HL-60 (cell line): ENCODE measurements at regions not wholly inside any gene's neighbourhood (a gene's known extent, or its start where the extent isn't known, plus 50 kb on each side); places are given as distances from the start of the nearest gene placed in this dataset.
A peak's percentile ranks its signal among the peaks of the same experiment; 100 is the strongest.

Source experiments
- DNase-seq, 2 experiments: peaks; one replicate each; pipeline ENCODE4 v3.0.0-alpha.2; 2010 to 2020; ENCODE audit warnings: low read depth in 1 of 2, low spot score in 1 of 2
- H3K27ac ChIP-seq: fragments of 250-450 bp; sonication (Bioruptor Pico); replicated peaks from 2 replicates; pipeline ENCODE4 v1.5.1; 2020; ENCODE audit warnings: mild to moderate bottlenecking, moderate library complexity
- H3K27me3 ChIP-seq: fragments of 250-450 bp; sonication (Bioruptor Pico); 2 replicates; pipeline ENCODE4 v1.5.1; 2021; ENCODE audit warnings: mild to moderate bottlenecking, moderate library complexity; ENCODE audit not compliant: insufficient read depth, poor library complexity, severe bottlenecking
- H3K4me3 ChIP-seq: replicated peaks from 2 replicates; pipeline ENCODE4 v1.5.1; 2011; ENCODE audit warnings: mild to moderate bottlenecking, control low read depth, low read length; ENCODE audit not compliant: insufficient read depth
- GABPA ChIP-seq: IDR thresholded peaks from 2 replicates; pipeline ENCODE4 v1.6.1; 2012; ENCODE audit warnings: low read depth
- POLR2AphosphoS5 ChIP-seq: IDR thresholded peaks from 2 replicates; pipeline ENCODE4 v1.6.1; 2012; ENCODE audit warnings: low read depth
- SPI1 ChIP-seq: IDR thresholded peaks from 2 replicates; pipeline ENCODE4 v1.6.1; 2012; ENCODE audit warnings: low read depth, mild to moderate bottlenecking, borderline replicate concordance
- TF ChIP-seq, protein P1 (sequence below): IDR thresholded peaks from 2 replicates; pipeline ENCODE4 v1.6.1; 2012; ENCODE audit warnings: low read depth; ENCODE audit not compliant: insufficient replicate concordance
- TF ChIP-seq, protein P2 (sequence below): IDR thresholded peaks from one replicate; pipeline ENCODE4 v1.5.1; 2011; ENCODE audit warnings: low read length, control low read depth, inconsistent platforms; ENCODE audit not compliant: insufficient read depth

DNA sequence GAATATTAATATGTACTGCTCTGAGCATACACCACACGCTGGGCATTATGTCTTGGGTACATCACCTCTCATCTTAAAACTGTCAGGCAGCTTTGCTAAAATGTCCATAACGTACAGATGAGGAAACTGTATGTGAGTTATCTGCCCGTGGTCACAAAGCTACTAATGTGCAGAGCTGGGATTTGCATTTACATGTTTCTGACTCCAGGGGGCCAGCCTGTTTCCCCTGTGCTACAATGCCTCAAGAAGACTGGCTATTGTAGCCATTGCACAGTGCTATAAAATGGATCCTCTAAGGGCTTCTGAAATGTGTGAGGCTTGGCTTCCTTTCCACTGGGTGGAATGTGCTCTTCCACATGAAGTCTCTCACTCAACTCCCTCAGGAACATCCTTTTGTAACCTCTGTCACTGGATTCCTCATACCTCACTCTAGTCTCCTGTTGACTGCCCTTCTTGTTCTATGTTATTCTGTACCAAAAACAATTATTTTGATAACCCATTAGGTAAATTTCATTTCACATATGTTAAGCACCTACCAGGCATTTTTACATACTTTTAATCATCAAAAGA, 95.6 kb upstream of the HTR2A start:
- Histone ChIP-seq H3K27me3 (no peaks in the 10 kb centered on the region), H3K4me3 (no peak overlapping the region), H3K27ac (no peak overlapping the region)
- no peak for TF ChIP-seq SPI1
- TF ChIP-seq, protein P1, sequence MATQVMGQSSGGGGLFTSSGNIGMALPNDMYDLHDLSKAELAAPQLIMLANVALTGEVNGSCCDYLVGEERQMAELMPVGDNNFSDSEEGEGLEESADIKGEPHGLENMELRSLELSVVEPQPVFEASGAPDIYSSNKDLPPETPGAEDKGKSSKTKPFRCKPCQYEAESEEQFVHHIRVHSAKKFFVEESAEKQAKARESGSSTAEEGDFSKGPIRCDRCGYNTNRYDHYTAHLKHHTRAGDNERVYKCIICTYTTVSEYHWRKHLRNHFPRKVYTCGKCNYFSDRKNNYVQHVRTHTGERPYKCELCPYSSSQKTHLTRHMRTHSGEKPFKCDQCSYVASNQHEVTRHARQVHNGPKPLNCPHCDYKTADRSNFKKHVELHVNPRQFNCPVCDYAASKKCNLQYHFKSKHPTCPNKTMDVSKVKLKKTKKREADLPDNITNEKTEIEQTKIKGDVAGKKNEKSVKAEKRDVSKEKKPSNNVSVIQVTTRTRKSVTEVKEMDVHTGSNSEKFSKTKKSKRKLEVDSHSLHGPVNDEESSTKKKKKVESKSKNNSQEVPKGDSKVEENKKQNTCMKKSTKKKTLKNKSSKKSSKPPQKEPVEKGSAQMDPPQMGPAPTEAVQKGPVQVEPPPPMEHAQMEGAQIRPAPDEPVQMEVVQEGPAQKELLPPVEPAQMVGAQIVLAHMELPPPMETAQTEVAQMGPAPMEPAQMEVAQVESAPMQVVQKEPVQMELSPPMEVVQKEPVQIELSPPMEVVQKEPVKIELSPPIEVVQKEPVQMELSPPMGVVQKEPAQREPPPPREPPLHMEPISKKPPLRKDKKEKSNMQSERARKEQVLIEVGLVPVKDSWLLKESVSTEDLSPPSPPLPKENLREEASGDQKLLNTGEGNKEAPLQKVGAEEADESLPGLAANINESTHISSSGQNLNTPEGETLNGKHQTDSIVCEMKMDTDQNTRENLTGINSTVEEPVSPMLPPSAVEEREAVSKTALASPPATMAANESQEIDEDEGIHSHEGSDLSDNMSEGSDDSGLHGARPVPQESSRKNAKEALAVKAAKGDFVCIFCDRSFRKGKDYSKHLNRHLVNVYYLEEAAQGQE = no peak
- TF ChIP-seq POLR2AphosphoS5 = no peak
- no peak for TF ChIP-seq GABPA
- TF ChIP-seq, protein P2, sequence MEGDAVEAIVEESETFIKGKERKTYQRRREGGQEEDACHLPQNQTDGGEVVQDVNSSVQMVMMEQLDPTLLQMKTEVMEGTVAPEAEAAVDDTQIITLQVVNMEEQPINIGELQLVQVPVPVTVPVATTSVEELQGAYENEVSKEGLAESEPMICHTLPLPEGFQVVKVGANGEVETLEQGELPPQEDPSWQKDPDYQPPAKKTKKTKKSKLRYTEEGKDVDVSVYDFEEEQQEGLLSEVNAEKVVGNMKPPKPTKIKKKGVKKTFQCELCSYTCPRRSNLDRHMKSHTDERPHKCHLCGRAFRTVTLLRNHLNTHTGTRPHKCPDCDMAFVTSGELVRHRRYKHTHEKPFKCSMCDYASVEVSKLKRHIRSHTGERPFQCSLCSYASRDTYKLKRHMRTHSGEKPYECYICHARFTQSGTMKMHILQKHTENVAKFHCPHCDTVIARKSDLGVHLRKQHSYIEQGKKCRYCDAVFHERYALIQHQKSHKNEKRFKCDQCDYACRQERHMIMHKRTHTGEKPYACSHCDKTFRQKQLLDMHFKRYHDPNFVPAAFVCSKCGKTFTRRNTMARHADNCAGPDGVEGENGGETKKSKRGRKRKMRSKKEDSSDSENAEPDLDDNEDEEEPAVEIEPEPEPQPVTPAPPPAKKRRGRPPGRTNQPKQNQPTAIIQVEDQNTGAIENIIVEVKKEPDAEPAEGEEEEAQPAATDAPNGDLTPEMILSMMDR = peak; percentile 20
- DNase-seq = peak in 1 of 2 experiments; percentile 21

DNA sequence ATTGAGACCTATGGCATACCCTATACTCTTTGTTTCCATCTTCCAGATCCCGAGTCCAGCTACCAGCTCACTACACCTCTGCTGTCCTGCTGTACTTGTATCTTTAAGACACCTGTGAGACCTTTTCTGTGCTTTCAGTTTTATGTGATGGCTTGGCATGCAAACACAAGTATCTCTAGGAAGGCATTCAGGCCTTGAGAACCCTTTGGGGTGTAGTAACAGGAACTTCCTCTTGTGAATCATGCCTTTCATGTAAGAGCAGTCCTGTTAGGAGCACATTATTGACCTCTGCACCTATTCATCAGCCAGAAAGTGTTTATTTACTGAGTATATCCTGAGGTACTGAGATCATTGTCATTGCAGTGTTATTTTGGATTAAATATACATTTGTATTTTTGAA, 87.0 kb upstream of the HTR2A start:
- H3K27me3 ChIP-seq = no peaks in the 10 kb centered on the region
- peak in 1 of 2 experiments; percentile 17 for DNase-seq
- H3K4me3 ChIP-seq = no peak overlapping the region
- H3K27ac ChIP-seq = no peak overlapping the region
- TF ChIP-seq, protein P2 = no peak
- TF ChIP-seq SPI1 (no peak), POLR2AphosphoS5 (no peak), GABPA (no peak)
- TF ChIP-seq, protein P1 = no peak

DNA sequence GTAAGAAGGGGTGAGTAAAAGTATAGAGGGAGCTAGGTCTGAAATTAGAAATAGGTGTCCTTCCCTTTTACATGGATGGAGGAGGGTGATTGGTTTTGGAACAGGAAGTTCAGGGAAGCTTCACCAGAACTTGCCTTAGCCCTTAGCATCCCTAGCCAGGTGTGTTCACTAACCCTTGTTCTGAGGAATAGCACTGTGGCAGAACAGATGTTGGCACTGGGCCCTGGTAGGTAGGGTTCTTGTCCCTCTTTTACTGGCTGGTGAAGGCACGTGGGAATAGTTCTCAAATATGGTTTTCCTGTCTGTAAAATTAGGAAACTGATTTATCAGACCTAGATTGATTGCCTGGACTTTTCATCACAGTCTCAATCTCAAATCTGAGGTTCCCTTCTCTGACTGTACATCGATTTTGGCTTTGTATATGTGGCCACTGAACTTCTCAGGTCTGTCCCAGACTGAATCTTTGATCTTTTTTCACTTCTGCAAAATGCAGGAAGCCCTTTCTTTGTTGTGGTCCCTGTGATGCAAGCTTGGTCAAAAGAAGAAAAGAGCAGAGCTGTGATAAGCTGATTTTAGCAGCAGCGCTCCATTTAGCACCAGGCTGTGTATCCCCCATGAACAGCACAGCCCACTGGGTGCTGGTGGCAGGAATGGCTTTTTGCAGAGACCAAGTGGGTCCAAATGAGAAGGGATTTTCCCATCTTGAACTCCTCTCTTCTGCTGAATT, 86.2 kb upstream of the HTR2A start:
- Histone ChIP-seq H3K27ac (no peak overlapping the region), H3K27me3 (no peaks in the 10 kb centered on the region), H3K4me3 (no peak overlapping the region)
- TF ChIP-seq SPI1 (peak; percentile 81), POLR2AphosphoS5 (no peak)
- TF ChIP-seq, protein P2 = no peak
- DNase-seq = peak in 1 of 2 experiments; percentile 48
